ENCODE measurements at regions not wholly inside any gene's neighbourhood (a gene's known extent, or its start where the extent isn't known, plus 50 kb on each side); places are given as distances from the start of the nearest gene placed in this dataset.

DNA sequence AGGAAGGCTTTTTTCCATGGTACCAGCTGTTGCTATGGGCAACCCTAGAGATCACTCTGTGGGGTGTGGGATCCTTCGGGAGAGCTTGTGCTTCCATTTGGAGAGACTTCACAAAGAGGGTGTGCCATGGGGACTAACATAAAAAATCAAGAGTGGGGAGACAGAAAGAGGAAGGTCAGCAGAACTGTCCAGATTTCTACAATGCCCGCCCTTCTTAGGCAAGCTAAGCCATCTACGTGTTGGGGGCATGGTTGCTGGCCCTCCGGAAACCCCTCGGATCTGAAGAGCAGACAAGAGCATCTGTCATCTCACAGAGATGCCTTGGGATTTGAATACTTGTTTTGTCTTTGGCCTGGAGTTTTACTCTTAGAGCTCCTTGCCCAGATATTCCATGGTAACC is 83.9 kb upstream of the ZNF648 start:
- TF ChIP-seq, protein P1, sequence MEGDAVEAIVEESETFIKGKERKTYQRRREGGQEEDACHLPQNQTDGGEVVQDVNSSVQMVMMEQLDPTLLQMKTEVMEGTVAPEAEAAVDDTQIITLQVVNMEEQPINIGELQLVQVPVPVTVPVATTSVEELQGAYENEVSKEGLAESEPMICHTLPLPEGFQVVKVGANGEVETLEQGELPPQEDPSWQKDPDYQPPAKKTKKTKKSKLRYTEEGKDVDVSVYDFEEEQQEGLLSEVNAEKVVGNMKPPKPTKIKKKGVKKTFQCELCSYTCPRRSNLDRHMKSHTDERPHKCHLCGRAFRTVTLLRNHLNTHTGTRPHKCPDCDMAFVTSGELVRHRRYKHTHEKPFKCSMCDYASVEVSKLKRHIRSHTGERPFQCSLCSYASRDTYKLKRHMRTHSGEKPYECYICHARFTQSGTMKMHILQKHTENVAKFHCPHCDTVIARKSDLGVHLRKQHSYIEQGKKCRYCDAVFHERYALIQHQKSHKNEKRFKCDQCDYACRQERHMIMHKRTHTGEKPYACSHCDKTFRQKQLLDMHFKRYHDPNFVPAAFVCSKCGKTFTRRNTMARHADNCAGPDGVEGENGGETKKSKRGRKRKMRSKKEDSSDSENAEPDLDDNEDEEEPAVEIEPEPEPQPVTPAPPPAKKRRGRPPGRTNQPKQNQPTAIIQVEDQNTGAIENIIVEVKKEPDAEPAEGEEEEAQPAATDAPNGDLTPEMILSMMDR (IDR thresholded peaks at IDR 0.05): no peak
- no peak for TF ChIP-seq POLR2A (IDR thresholded peaks at IDR 0.05)

Data from heart left ventricle (tissue), 13 donors.